ENCODE measurements at regions not wholly inside any gene's neighbourhood (a gene's known extent, or its start where the extent isn't known, plus 50 kb on each side); places are given as distances from the start of the nearest gene placed in this dataset.

GRCh38 chr21:20396798-20397197, 601.4 kb upstream of the NCAM2 start:
- no peak for TF ChIP-seq REST (IDR thresholded peaks at IDR 0.05; ENCODE audit: low read depth)
- TF ChIP-seq RAD21 (IDR thresholded peaks at IDR 0.05; ENCODE audit: low read depth) = no peak
- TF ChIP-seq EGR1 (IDR thresholded peaks at IDR 0.05) = no peak
- no peak for TF ChIP-seq FOXM1 (IDR thresholded peaks at IDR 0.05; ENCODE audit: borderline replicate concordance, low read depth)
- TF ChIP-seq TEAD4 (IDR thresholded peaks at IDR 0.05) = no peak
- TF ChIP-seq USF1 (IDR thresholded peaks at IDR 0.05) = no peak
- no peak for TF ChIP-seq YY1 (IDR thresholded peaks at IDR 0.05; ENCODE audit: low read depth)
- no peak for TF ChIP-seq MAX (IDR thresholded peaks at IDR 0.05)
